MM.1S (cell line): ENCODE measurements at regions not wholly inside any gene's neighbourhood (a gene's known extent, or its start where the extent isn't known, plus 50 kb on each side); places are given as distances from the start of the nearest gene placed in this dataset.

Source experiments
- DNase-seq: peaks from one replicate; pipeline ENCODE4 v3.0.0-alpha.2; 2015
- H2AFZ ChIP-seq: fragments of 300-600 bp; sonication (generic); 2 replicates; pipeline ENCODE4 v1.6.0; 2016; ENCODE audit warnings: antibody characterized with exemption, low read length
- H3F3A ChIP-seq: fragments of 300-600 bp; sonication (generic); 2 replicates; pipeline ENCODE4 v1.6.1; 2016; ENCODE audit warnings: mild to moderate bottlenecking, antibody characterized with exemption, low read length, moderate library complexity, mixed read lengths; ENCODE audit not compliant: insufficient read depth
- H3K27ac ChIP-seq: fragments of 300-600 bp; sonication (generic); 2 replicates; pipeline ENCODE4 v1.5.1; 2016; ENCODE audit warnings: mild to moderate bottlenecking, low read length
- H3K27me3 ChIP-seq: fragments of 300-600 bp; sonication (generic); replicated peaks from 2 replicates; pipeline ENCODE4 v1.6.0; 2016; ENCODE audit warnings: low read length; ENCODE audit not compliant: insufficient read depth
- H3K36me3 ChIP-seq: fragments of 300-600 bp; sonication (generic); replicated peaks from 2 replicates; pipeline ENCODE4 v1.6.1; 2016; ENCODE audit warnings: mild to moderate bottlenecking, low read length, mixed read lengths; ENCODE audit not compliant: insufficient read depth
- H3K4me1 ChIP-seq: fragments of 300-600 bp; sonication (generic); 2 replicates; pipeline ENCODE4 v1.6.1; 2016; ENCODE audit warnings: low read length, mixed read lengths
- H3K4me2 ChIP-seq: fragments of 300-600 bp; sonication (generic); 2 replicates; pipeline ENCODE4 v1.6.0; 2016; ENCODE audit warnings: low read depth, low read length
- H3K4me3 ChIP-seq: fragments of 300-600 bp; sonication (generic); 2 replicates; pipeline ENCODE4 v1.5.1; 2016; ENCODE audit warnings: low read length, mixed read lengths
- H3K79me2 ChIP-seq: fragments of 300-600 bp; sonication (generic); 2 replicates; pipeline ENCODE4 v1.6.1; 2016; ENCODE audit warnings: mixed run types, low read length, mixed read lengths
- H3K9ac ChIP-seq: fragments of 300-600 bp; sonication (generic); 2 replicates; pipeline ENCODE4 v1.6.1; 2016; ENCODE audit warnings: low read length, mixed read lengths
- H3K9me2 ChIP-seq: fragments of 300-600 bp; sonication (generic); replicated peaks from 2 replicates; pipeline ENCODE4 v1.6.1; 2016; ENCODE audit warnings: mild to moderate bottlenecking, low read length, mixed read lengths; ENCODE audit not compliant: insufficient read depth
- H3K9me3 ChIP-seq: fragments of 300-600 bp; sonication (generic); replicated peaks from 2 replicates; pipeline ENCODE4 v1.6.1; 2016; ENCODE audit warnings: mild to moderate bottlenecking, low read length, mixed read lengths; ENCODE audit not compliant: insufficient read depth
- H4K20me1 ChIP-seq: fragments of 300-600 bp; sonication (generic); 2 replicates; pipeline ENCODE4 v1.6.1; 2016; ENCODE audit warnings: mild to moderate bottlenecking, low read length, moderate library complexity, mixed read lengths; ENCODE audit not compliant: insufficient read depth
- EZH2 ChIP-seq: fragments of 300-600 bp; sonication (generic); optimal IDR thresholded peaks from 2 replicates; pipeline ENCODE3; 2017; ENCODE audit warnings: low read depth, mild to moderate bottlenecking, antibody characterized with exemption, low read length, mixed read lengths
- EZH2phosphoT487 ChIP-seq: fragments of 300-600 bp; sonication (generic); IDR thresholded peaks from 2 replicates; pipeline ENCODE4 v1.6.1; 2018; ENCODE audit warnings: antibody characterized with exemption, low read length
- TF ChIP-seq, protein P1 (sequence below): fragments of 300-600 bp; sonication (generic); IDR thresholded peaks from 2 replicates; pipeline ENCODE4 v1.5.1; 2016; ENCODE audit warnings: antibody characterized with exemption, low read length, mixed read lengths

DNA sequence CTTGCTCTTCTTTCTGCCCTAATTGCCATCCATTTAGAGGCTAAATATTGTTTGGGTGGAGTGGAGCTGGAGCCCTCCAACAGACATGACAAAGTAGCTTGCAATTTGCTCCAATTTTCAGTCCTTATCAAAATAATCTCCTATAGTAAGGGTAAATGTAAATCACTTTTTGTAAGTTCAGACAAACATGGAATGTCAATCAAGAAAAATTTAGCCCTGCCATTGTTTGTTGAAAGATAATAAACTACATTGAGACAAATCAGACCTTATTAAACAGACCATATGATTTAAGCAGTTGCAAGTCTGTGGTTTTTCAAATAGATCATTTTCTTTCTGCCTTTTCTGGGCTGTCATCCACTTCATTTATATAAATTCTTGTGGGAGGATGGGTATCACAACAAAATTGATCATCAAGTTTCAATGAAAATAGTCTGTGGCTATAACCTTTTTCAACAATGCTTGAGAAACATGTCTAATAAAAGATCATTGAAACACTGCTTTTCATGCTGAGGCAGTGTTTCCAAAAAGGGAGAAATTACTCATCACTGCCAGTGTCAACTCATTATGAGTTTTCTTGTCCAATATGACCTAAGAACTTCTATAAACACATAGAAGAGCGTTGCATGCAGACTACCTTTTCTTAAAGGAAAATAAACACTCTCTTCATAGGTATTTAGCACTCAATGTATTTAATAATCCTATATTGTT is 1152.0 kb upstream of the B3GALT2 start:
- TF ChIP-seq EZH2, result no peak
- TF ChIP-seq, protein P1, sequence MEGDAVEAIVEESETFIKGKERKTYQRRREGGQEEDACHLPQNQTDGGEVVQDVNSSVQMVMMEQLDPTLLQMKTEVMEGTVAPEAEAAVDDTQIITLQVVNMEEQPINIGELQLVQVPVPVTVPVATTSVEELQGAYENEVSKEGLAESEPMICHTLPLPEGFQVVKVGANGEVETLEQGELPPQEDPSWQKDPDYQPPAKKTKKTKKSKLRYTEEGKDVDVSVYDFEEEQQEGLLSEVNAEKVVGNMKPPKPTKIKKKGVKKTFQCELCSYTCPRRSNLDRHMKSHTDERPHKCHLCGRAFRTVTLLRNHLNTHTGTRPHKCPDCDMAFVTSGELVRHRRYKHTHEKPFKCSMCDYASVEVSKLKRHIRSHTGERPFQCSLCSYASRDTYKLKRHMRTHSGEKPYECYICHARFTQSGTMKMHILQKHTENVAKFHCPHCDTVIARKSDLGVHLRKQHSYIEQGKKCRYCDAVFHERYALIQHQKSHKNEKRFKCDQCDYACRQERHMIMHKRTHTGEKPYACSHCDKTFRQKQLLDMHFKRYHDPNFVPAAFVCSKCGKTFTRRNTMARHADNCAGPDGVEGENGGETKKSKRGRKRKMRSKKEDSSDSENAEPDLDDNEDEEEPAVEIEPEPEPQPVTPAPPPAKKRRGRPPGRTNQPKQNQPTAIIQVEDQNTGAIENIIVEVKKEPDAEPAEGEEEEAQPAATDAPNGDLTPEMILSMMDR, result no peak
- no peak for TF ChIP-seq EZH2phosphoT487
- no peak overlapping the region for H2AFZ ChIP-seq
- no peak overlapping the region for H3K27ac ChIP-seq
- H3K4me3 ChIP-seq, result no peak overlapping the region
- no peaks in the 10 kb centered on the region for H3K9me3 ChIP-seq
- no peaks in the 10 kb centered on the region for H3K9me2 ChIP-seq
- no peaks in the 10 kb centered on the region for H4K20me1 ChIP-seq
- no peak for DNase-seq
- H3K36me3 ChIP-seq, result no peaks in the 10 kb centered on the region
- no peaks in the 10 kb centered on the region for H3F3A ChIP-seq
- H3K9ac ChIP-seq, result no peak overlapping the region
- H3K27me3 ChIP-seq, result no peaks in the 10 kb centered on the region
- H3K79me2 ChIP-seq, result no peaks in the 10 kb centered on the region
- H3K4me1 ChIP-seq, result no peaks in the 10 kb centered on the region
- H3K4me2 ChIP-seq, result no peak overlapping the region

DNA sequence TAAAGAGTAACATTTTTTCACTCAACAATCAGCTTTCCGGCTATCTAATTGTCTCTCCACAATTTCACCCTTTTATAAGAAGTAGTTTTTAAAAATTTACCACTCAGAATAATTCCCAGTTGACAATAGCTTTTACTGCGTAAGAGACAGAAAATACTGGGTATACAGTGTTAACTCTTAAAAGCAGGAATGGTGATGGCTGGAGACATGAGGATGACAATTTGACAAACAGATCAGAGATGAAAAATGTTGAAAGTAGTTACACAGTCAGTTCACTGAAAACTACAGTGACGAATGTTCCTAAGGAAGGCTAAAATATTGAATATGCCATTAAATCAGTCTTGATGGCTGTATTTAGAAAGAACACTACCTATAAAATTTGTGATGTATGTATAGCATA is 1146.8 kb upstream of the B3GALT2 start:
- Histone ChIP-seq H3K27ac (no peak overlapping the region), H3K79me2 (no peaks in the 10 kb centered on the region), H3K9me2 (no peaks in the 10 kb centered on the region), H3K9me3 (no peaks in the 10 kb centered on the region), H3K4me3 (no peak overlapping the region), H3K4me2 (no peak overlapping the region), H4K20me1 (no peaks in the 10 kb centered on the region), H2AFZ (no peak overlapping the region), H3K36me3 (no peaks in the 10 kb centered on the region), H3F3A (no peaks in the 10 kb centered on the region), H3K9ac (no peak overlapping the region), H3K4me1 (no peaks in the 10 kb centered on the region), H3K27me3 (no peaks in the 10 kb centered on the region)
- no peak for TF ChIP-seq EZH2phosphoT487
- TF ChIP-seq EZH2, result no peak
- TF ChIP-seq, protein P1, result no peak
- DNase-seq, result no peak

DNA sequence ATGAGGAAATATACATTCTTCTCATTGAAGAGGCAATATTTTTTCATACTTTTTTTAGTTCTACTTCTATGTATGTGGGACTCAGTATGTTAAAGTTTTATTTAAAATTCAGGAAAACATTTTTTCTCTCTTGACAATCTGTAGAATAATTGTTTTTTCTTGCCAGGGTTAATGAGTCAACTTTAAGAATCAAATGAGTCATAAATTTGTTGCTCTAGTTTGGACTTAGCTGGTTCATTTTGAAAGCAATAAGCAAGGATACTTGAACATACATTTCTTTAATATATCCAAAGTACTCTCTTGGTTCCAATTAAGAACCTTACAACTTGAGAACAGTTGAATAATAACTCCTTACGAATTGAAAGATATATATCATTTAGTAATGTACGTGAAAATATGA is 1145.3 kb upstream of the B3GALT2 start:
- H3K4me3 ChIP-seq, result no peak overlapping the region
- no peak overlapping the region for H3K9ac ChIP-seq
- no peak for DNase-seq
- H3K4me1 ChIP-seq, result no peaks in the 10 kb centered on the region
- H3K27me3 ChIP-seq, result no peaks in the 10 kb centered on the region
- no peak overlapping the region for H2AFZ ChIP-seq
- H3K9me3 ChIP-seq, result no peaks in the 10 kb centered on the region
- no peaks in the 10 kb centered on the region for H3K9me2 ChIP-seq
- H3K27ac ChIP-seq, result no peak overlapping the region
- H3K4me2 ChIP-seq, result no peak overlapping the region
- H3F3A ChIP-seq, result no peaks in the 10 kb centered on the region
- H3K79me2 ChIP-seq, result no peaks in the 10 kb centered on the region
- H4K20me1 ChIP-seq, result no peaks in the 10 kb centered on the region
- TF ChIP-seq, protein P1, result no peak
- no peak for TF ChIP-seq EZH2
- no peak for TF ChIP-seq EZH2phosphoT487
- H3K36me3 ChIP-seq, result no peaks in the 10 kb centered on the region
